ENCODE measurements at regions not wholly inside any gene's neighbourhood (a gene's known extent, or its start where the extent isn't known, plus 50 kb on each side); places are given as distances from the start of the nearest gene placed in this dataset.

- TF ChIP-seq CTCF (IDR thresholded peaks at IDR 0.05), result no peak
- peaks cover 34% of the 10 kb centered on the region for H3K4me1 Mint-ChIP-seq (ENCODE audit: low read depth)
- no peak for DNase-seq
These were observed 467.0 kb upstream of the DIPK2B start for GRCh38 chrX:45667666-45668065.

GRCh38 chrX:45664727-45665290 is 464.1 kb upstream of the DIPK2B start:
- no peaks in the 10 kb centered on the region for H3K9me3 Mint-ChIP-seq
- H3K4me3 Mint-ChIP-seq, result no peak overlapping the region
- peaks cover 29% of the 10 kb centered on the region for H3K4me1 Mint-ChIP-seq (ENCODE audit: low read depth)
- H3K27me3 Mint-ChIP-seq (ENCODE audit: insufficient read depth), result no peaks in the 10 kb centered on the region; the same call in 1 of the 2 replicates
- no peak for TF ChIP-seq CTCF (IDR thresholded peaks at IDR 0.05)
- no peak for DNase-seq
- peaks cover 5% of the 10 kb centered on the region; the same call in 1 of the 2 replicates for H3K36me3 Mint-ChIP-seq (ENCODE audit: low read depth)
- H3K27ac Mint-ChIP-seq, result no peak overlapping the region

More at GRCh38 chrX:45667666-45668065, 467.0 kb upstream of the DIPK2B start:
- no peaks in the 10 kb centered on the region for H3K9me3 Mint-ChIP-seq
- H3K36me3 Mint-ChIP-seq (ENCODE audit: low read depth), result peaks cover 5% of the 10 kb centered on the region; the same call in 1 of the 2 replicates
- no peak overlapping the region for H3K4me3 Mint-ChIP-seq
- H3K27ac Mint-ChIP-seq, result peak overlapping the region; percentile 92; the same call in 1 of the 2 replicates
- H3K27me3 Mint-ChIP-seq (ENCODE audit: insufficient read depth), result no peaks in the 10 kb centered on the region; the same call in 1 of the 2 replicates

- no peak overlapping the region for H3K27ac Mint-ChIP-seq
- DNase-seq, result no peak
- no peaks in the 10 kb centered on the region for H3K27me3 Mint-ChIP-seq (ENCODE audit: insufficient read depth)
- H3K36me3 Mint-ChIP-seq (ENCODE audit: low read depth), result peaks cover 8% of the 10 kb centered on the region; the same call in 1 of the 2 replicates
- TF ChIP-seq CTCF (IDR thresholded peaks at IDR 0.05), result no peak
- peaks cover 12% of the 10 kb centered on the region; the same call in 1 of the 2 replicates for H3K9me3 Mint-ChIP-seq
- no peaks in the 10 kb centered on the region for H3K4me1 Mint-ChIP-seq (ENCODE audit: low read depth)
- no peak overlapping the region for H3K4me3 Mint-ChIP-seq
These were observed 459.8 kb upstream of the DIPK2B start for GRCh38 chrX:45660477-45660876.

GRCh38 chrX:45633419-45633818 is 432.7 kb upstream of the DIPK2B start:
- Mint-ChIP-seq H3K36me3 (ENCODE audit: low read depth) (peaks cover 15% of the 10 kb centered on the region; the same call in 1 of the 2 replicates), H3K27me3 (ENCODE audit: insufficient read depth) (no peaks in the 10 kb centered on the region), H3K27ac (no peak overlapping the region), H3K4me1 (ENCODE audit: low read depth) (peaks cover 8% of the 10 kb centered on the region), H3K4me3 (no peak overlapping the region), H3K9me3 (peaks cover 4% of the 10 kb centered on the region; the same call in 1 of the 2 replicates)
- DNase-seq, result no peak
- TF ChIP-seq CTCF (IDR thresholded peaks at IDR 0.05), result no peak

- Mint-ChIP-seq H3K4me3 (no peak overlapping the region), H3K4me1 (ENCODE audit: low read depth) (peaks cover 17% of the 10 kb centered on the region), H3K27me3 (ENCODE audit: insufficient read depth) (no peaks in the 10 kb centered on the region), H3K36me3 (ENCODE audit: low read depth) (peaks cover 17% of the 10 kb centered on the region; the same call in 1 of the 2 replicates), H3K27ac (no peak overlapping the region), H3K9me3 (peaks cover 4% of the 10 kb centered on the region; the same call in 1 of the 2 replicates)
- no peak for DNase-seq
- peak; percentile 17; the same call in 1 of the 2 replicates for TF ChIP-seq CTCF (IDR thresholded peaks at IDR 0.05)
These were observed 431.8 kb upstream of the DIPK2B start for GRCh38 chrX:45632506-45632905.

Data from HFFc6 (cell line).